Coronary artery (tissue), 2 donors: ENCODE measurements at regions not wholly inside any gene's neighbourhood (a gene's known extent, or its start where the extent isn't known, plus 50 kb on each side); places are given as distances from the start of the nearest gene placed in this dataset.

ENCODE experiments used
- DNase-seq: peaks from one replicate; pipeline ENCODE4 v3.0.0-alpha.2; 2017; ENCODE audit warnings: low spot score
- H3K27ac ChIP-seq, 2 donors: fragments of 200-600 bp; sonication (generic); one replicate each; pipeline ENCODE4 v1.5.1; 2016 to 2019
- H3K4me3 ChIP-seq: fragments of 200-600 bp; sonication (generic); 2 replicates; pipeline ENCODE4 v1.5.1; 2016; ENCODE audit warnings: mild to moderate bottlenecking, moderate library complexity
- CTCF ChIP-seq: fragments of 200-600 bp; sonication (generic); IDR thresholded peaks from one replicate; pipeline ENCODE4 v1.5.1; 2019; ENCODE audit warnings: antibody characterized with exemption

GRCh38 chr1:173421286-173421685 lies 55.8 kb upstream of the PRDX6 start:
- TF ChIP-seq CTCF: no peak
- DNase-seq: no peak
- no peak overlapping the region for H3K27ac ChIP-seq
- no peak overlapping the region for H3K4me3 ChIP-seq

GRCh38 chr1:173421789-173422188 lies 55.3 kb upstream of the PRDX6 start:
- no peak overlapping the region for H3K27ac ChIP-seq
- no peak overlapping the region for H3K4me3 ChIP-seq
- DNase-seq: no peak
- no peak for TF ChIP-seq CTCF

GRCh38 chr1:173422456-173422976 lies 54.6 kb upstream of the PRDX6 start:
- TF ChIP-seq CTCF: no peak
- Histone ChIP-seq H3K4me3 (no peak overlapping the region), H3K27ac (no peak overlapping the region)
- no peak for DNase-seq

GRCh38 chr1:173423291-173423690 lies 53.8 kb upstream of the PRDX6 start:
- DNase-seq: no peak
- H3K4me3 ChIP-seq: no peak overlapping the region
- no peak for TF ChIP-seq CTCF
- no peak overlapping the region for H3K27ac ChIP-seq

GRCh38 chr1:173424143-173424542 lies 53.0 kb upstream of the PRDX6 start:
- TF ChIP-seq CTCF: no peak
- no peak overlapping the region for H3K4me3 ChIP-seq
- H3K27ac ChIP-seq: no peak overlapping the region
- DNase-seq: no peak

GRCh38 chr1:173424782-173425407 lies 52.2 kb upstream of the PRDX6 start:
- DNase-seq: no peak
- TF ChIP-seq CTCF: no peak
- Histone ChIP-seq H3K27ac (no peak overlapping the region), H3K4me3 (no peak overlapping the region)

GRCh38 chr1:173426057-173426456 lies 51.1 kb upstream of the PRDX6 start:
- no peak for DNase-seq
- Histone ChIP-seq H3K27ac (no peak overlapping the region), H3K4me3 (no peak overlapping the region)
- TF ChIP-seq CTCF: no peak
